H1 (cell line): ENCODE measurements at regions not wholly inside any gene's neighbourhood (a gene's known extent, or its start where the extent isn't known, plus 50 kb on each side); places are given as distances from the start of the nearest gene placed in this dataset.

Source experiments
- CTCF ChIA-PET: fragments of 300-600 bp; sonication (Branson Sonifier 250); formaldehyde crosslinking; loops from one replicate; lab custom pipeline; 2021; ENCODE audit not compliant: partially characterized antibody; lab: Charles Lee
- POLR2A ChIA-PET: fragments of 300-600 bp; sonication (Branson Sonifier 250); formaldehyde crosslinking; loops from one replicate; lab custom pipeline; 2021; ENCODE audit warnings: inconsistent platforms; ENCODE audit not compliant: partially characterized antibody; lab: Charles Lee
- DNase-seq, 2 experiments: peaks; one replicate each; pipeline versions ENCODE4 v3.0.0 to v3.0.0-alpha.2; 2010 to 2022; ENCODE audit warnings: low spot score in 2 of 2, low read depth in 1 of 2, mixed read lengths in 1 of 2
- FAIRE-seq: peaks from 2 replicates; lab custom pipeline; 2011; peaks lifted over from hg19 to GRCh38; lab: Jason Lieb, UNC
- H2AFZ ChIP-seq: 2 replicates; pipeline ENCODE4 v1.8.1; 2012; ENCODE audit warnings: low read length, inconsistent platforms
- H2AK5ac ChIP-seq: 2 replicates; pipeline ENCODE4 v1.6.1; 2013; ENCODE audit warnings: low read depth, low read length
- H2BK120ac ChIP-seq: replicated peaks from 2 replicates; pipeline ENCODE3; 2013; ENCODE audit warnings: low read depth, low read length, inconsistent platforms
- H2BK12ac ChIP-seq: 2 replicates; pipeline ENCODE4 v1.6.1; 2013; ENCODE audit warnings: low read depth, low read length
- H2BK15ac ChIP-seq: 2 replicates; pipeline ENCODE4 v1.6.1; 2013; ENCODE audit warnings: low read length
- H2BK20ac ChIP-seq: 2 replicates; pipeline ENCODE4 v1.6.1; 2013; ENCODE audit warnings: low read length
- H2BK5ac ChIP-seq: 2 replicates; pipeline ENCODE4 v1.6.1; 2013; ENCODE audit warnings: low read depth, low read length
- H3K14ac ChIP-seq: 2 replicates; pipeline ENCODE4 v1.6.1; 2013; ENCODE audit warnings: inconsistent platforms; ENCODE audit not compliant: insufficient read length
- H3K18ac ChIP-seq: 2 replicates; pipeline ENCODE4 v1.6.1; 2013; ENCODE audit warnings: low read length; ENCODE audit errors: extremely low read depth
- H3K23ac ChIP-seq: 2 replicates; pipeline ENCODE4 v1.6.1; 2013; ENCODE audit warnings: inconsistent platforms; ENCODE audit not compliant: insufficient read length
- H3K23me2 ChIP-seq: 2 replicates; pipeline ENCODE4 v1.6.1; 2013; ENCODE audit warnings: low read depth, low read length
- H3K27ac ChIP-seq: 2 replicates; pipeline ENCODE4 v1.6.1; 2011; ENCODE audit warnings: low read depth, low read length, inconsistent platforms
- H3K27me3 ChIP-seq, 4 experiments: replicated peaks in 1 of 4; 1 replicate in 1 of 4; 2 replicates in 3 of 4; pipeline versions ENCODE4 v1.6.1 to v1.8.1; 2011 to 2013; ENCODE audit warnings: low read length in 3 of 4, mild to moderate bottlenecking in 3 of 4, inconsistent platforms in 2 of 4, mixed read lengths in 2 of 4, moderate library complexity in 1 of 4; ENCODE audit not compliant: control insufficient read depth in 3 of 4, insufficient read depth in 3 of 4; ENCODE audit errors: extremely low read depth in 1 of 4
- H3K36me3 ChIP-seq, 4 experiments: 2 replicates each; pipeline versions ENCODE4 v1.6.1 to v1.8.1; 2011 to 2013; ENCODE audit warnings: mild to moderate bottlenecking in 4 of 4, low read length in 3 of 4, moderate library complexity in 2 of 4, control low read depth in 1 of 4, inconsistent platforms in 1 of 4; ENCODE audit not compliant: insufficient read depth in 4 of 4, control insufficient read depth in 2 of 4
- H3K4ac ChIP-seq: replicated peaks from 2 replicates; pipeline ENCODE3; 2013; ENCODE audit warnings: low read length, low read depth, mixed read lengths, inconsistent platforms; ENCODE audit not compliant: insufficient read length
- H3K4me1 ChIP-seq, 4 experiments: replicated peaks in 1 of 4; 1 replicate in 1 of 4; 2 replicates in 3 of 4; pipeline versions ENCODE4 v1.6.1 to v1.8.1; 2011 to 2013; ENCODE audit warnings: low read length in 3 of 4, inconsistent platforms in 2 of 4, mixed read lengths in 1 of 4; ENCODE audit not compliant: insufficient read depth in 4 of 4, control insufficient read depth in 3 of 4
- H3K4me2 ChIP-seq, 2 experiments: 2 replicates each; pipeline versions ENCODE4 v1.6.1 to v1.8.1; 2011 to 2013; ENCODE audit warnings: low read depth in 2 of 2, low read length in 2 of 2, control low read depth in 1 of 2, inconsistent platforms in 1 of 2, mild to moderate bottlenecking in 1 of 2; ENCODE audit not compliant: insufficient read depth in 1 of 2
- H3K4me3 ChIP-seq, 4 experiments: fragments of 200-600, 300-600 bp in 1 of 4; sonication (generic), shearing (Covaris generic), sonication (Bioruptor Twin) in 1 of 4; 2 replicates each; pipeline versions ENCODE4 v1.5.1 to v1.8.1; 2011 to 2016; ENCODE audit warnings: low read length in 4 of 4, low read depth in 3 of 4, control low read depth in 2 of 4, inconsistent platforms in 2 of 4, mild to moderate bottlenecking in 2 of 4, mixed read lengths in 1 of 4, moderate library complexity in 1 of 4; ENCODE audit not compliant: insufficient read depth in 2 of 4; ENCODE audit errors: extremely low read depth in 1 of 4
- H3K56ac ChIP-seq: replicated peaks from 2 replicates; pipeline ENCODE3; 2013; ENCODE audit warnings: low read depth, mild to moderate bottlenecking, mixed read lengths, low read length, inconsistent platforms; ENCODE audit not compliant: insufficient read length
- H3K79me1 ChIP-seq: 2 replicates; pipeline ENCODE4 v1.6.1; 2013; ENCODE audit warnings: low read depth, low read length, control low read depth
- H3K79me2 ChIP-seq, 2 experiments: 2 replicates each; pipeline versions ENCODE4 v1.6.1 to v1.8.1; 2012 to 2013; ENCODE audit warnings: low read length in 2 of 2, mild to moderate bottlenecking in 2 of 2, inconsistent platforms in 1 of 2; ENCODE audit not compliant: insufficient read depth in 2 of 2, control insufficient read depth in 1 of 2
- H3K9ac ChIP-seq, 4 experiments: replicated peaks in 1 of 4; 1 replicate in 1 of 4; 2 replicates in 3 of 4; pipeline versions ENCODE4 v1.6.1 to v1.8.1; 2011 to 2013; ENCODE audit warnings: low read depth in 3 of 4, low read length in 3 of 4, control low read depth in 2 of 4, mild to moderate bottlenecking in 2 of 4, moderate library complexity in 2 of 4, inconsistent platforms in 1 of 4; ENCODE audit errors: extremely low read depth in 1 of 4
- H3K9me3 ChIP-seq, 2 experiments: 2 replicates each; pipeline versions ENCODE4 v1.6.1 to v1.8.1; 2012 to 2013; ENCODE audit warnings: mild to moderate bottlenecking in 2 of 2, moderate library complexity in 2 of 2, control low read depth in 1 of 2, inconsistent platforms in 1 of 2, low read depth in 1 of 2, low read length in 1 of 2, mixed read lengths in 1 of 2; ENCODE audit not compliant: insufficient read depth in 2 of 2
- H4K20me1 ChIP-seq, 2 experiments: replicated peaks in 1 of 2; 2 replicates each; pipeline versions ENCODE3 to v1.8.1; 2011 to 2013; ENCODE audit warnings: inconsistent platforms in 2 of 2, low read length in 2 of 2, mild to moderate bottlenecking in 1 of 2; ENCODE audit not compliant: insufficient read depth in 2 of 2, control insufficient read depth in 1 of 2
- H4K5ac ChIP-seq: 2 replicates; pipeline ENCODE4 v1.6.1; 2013; ENCODE audit warnings: low read length, low read depth, mixed read lengths, inconsistent platforms; ENCODE audit not compliant: insufficient read length
- H4K8ac ChIP-seq: 2 replicates; pipeline ENCODE4 v1.8.0; 2013; ENCODE audit warnings: mild to moderate bottlenecking, moderate library complexity, low read length, inconsistent platforms; ENCODE audit not compliant: insufficient read depth; ENCODE audit errors: extremely low read depth
- H4K91ac ChIP-seq: replicated peaks from 2 replicates; pipeline ENCODE3; 2013; ENCODE audit warnings: low read length, mixed read lengths, inconsistent platforms; ENCODE audit not compliant: insufficient read length
- BCL11A ChIP-seq, 2 experiments: IDR thresholded peaks; one replicate each; pipeline ENCODE4 v1.6.1; 2011; ENCODE audit warnings: low read depth in 2 of 2, low read length in 2 of 2, mild to moderate bottlenecking in 2 of 2
- EGR1 ChIP-seq: IDR thresholded peaks from 2 replicates; pipeline ENCODE4 v1.6.1; 2011; ENCODE audit warnings: low read depth, low read length, borderline replicate concordance
- EZH2 ChIP-seq: fragments of 200-600 bp; sonication (generic); IDR thresholded peaks from 2 replicates; pipeline ENCODE4 v1.7.1; 2012; ENCODE audit warnings: low read depth, mild to moderate bottlenecking, moderate library complexity, low read length, inconsistent platforms; ENCODE audit not compliant: severe bottlenecking
- HDAC2 ChIP-seq, 2 experiments: fragments of 300-600 bp in 1 of 2; sonication (generic) in 1 of 2; IDR thresholded peaks; 2 replicates each; pipeline ENCODE4 v1.6.1; 2011 to 2012; ENCODE audit warnings: low read depth in 2 of 2, low read length in 2 of 2, mild to moderate bottlenecking in 2 of 2, moderate library complexity in 2 of 2, borderline replicate concordance in 1 of 2, inconsistent platforms in 1 of 2
- KDM5A ChIP-seq: fragments of 200-600 bp; IDR thresholded peaks from 2 replicates; pipeline ENCODE4 v1.7.1; 2012; ENCODE audit warnings: mild to moderate bottlenecking, low read length, inconsistent platforms, mixed read lengths
- MAX ChIP-seq: IDR thresholded peaks from 2 replicates; pipeline ENCODE4 v1.6.1; 2012; ENCODE audit warnings: inconsistent platforms
- POLR2A ChIP-seq, 2 experiments: IDR thresholded peaks; 1 replicate in 1 of 2; 2 replicates in 1 of 2; pipeline ENCODE4 v1.6.1; 2011; ENCODE audit warnings: low read depth in 2 of 2, low read length in 2 of 2, mild to moderate bottlenecking in 2 of 2; ENCODE audit errors: control extremely low read depth in 1 of 2
- SIRT6 ChIP-seq: IDR thresholded peaks from one replicate; pipeline ENCODE4 v1.7.1; 2012; ENCODE audit warnings: low read length, inconsistent platforms
- SIX5 ChIP-seq: IDR thresholded peaks from 2 replicates; pipeline ENCODE4 v1.6.1; 2011; ENCODE audit warnings: mild to moderate bottlenecking, low read depth, low read length
- SP2 ChIP-seq: IDR thresholded peaks from 2 replicates; pipeline ENCODE4 v1.6.1; 2012; ENCODE audit warnings: mild to moderate bottlenecking, low read length, inconsistent platforms
- SP4 ChIP-seq: IDR thresholded peaks from 2 replicates; pipeline ENCODE4 v1.6.1; 2012; ENCODE audit warnings: low read length, inconsistent platforms
- SRF ChIP-seq: IDR thresholded peaks from 2 replicates; pipeline ENCODE4 v1.6.1; 2011; ENCODE audit warnings: mild to moderate bottlenecking, low read depth, low read length, moderate library complexity
- ZNF274 ChIP-seq: IDR thresholded peaks from 2 replicates; pipeline ENCODE4 v1.7.0; 2012; ENCODE audit warnings: low read length, borderline replicate concordance; ENCODE audit errors: extremely low read depth
- WGBS, 2 experiments: shearing (Covaris generic) in 1 of 2; methylation state at CpG; one replicate each; pipeline versions ENCODE4 v1.1.6 to v1.1.7; 2013 to 2015; ENCODE audit warnings: low lambda C conversion rate in 2 of 2, mixed read lengths in 2 of 2, inconsistent platforms in 1 of 2, low coverage in 1 of 2, missing lambda C conversion rate in 1 of 2; ENCODE audit not compliant: insufficient replicate concordance in 2 of 2, insufficient coverage in 1 of 2, insufficient read length in 1 of 2; ENCODE audit errors: extremely low coverage in 1 of 2, missing lambda C conversion rate in 1 of 2; 5-methylcytosine and 5-hydroxymethylcytosine counted together
- TF ChIP-seq, protein P1 (sequence below): IDR thresholded peaks from 2 replicates; pipeline ENCODE4 v1.6.1; 2012; ENCODE audit warnings: low read length, inconsistent platforms

DNA sequence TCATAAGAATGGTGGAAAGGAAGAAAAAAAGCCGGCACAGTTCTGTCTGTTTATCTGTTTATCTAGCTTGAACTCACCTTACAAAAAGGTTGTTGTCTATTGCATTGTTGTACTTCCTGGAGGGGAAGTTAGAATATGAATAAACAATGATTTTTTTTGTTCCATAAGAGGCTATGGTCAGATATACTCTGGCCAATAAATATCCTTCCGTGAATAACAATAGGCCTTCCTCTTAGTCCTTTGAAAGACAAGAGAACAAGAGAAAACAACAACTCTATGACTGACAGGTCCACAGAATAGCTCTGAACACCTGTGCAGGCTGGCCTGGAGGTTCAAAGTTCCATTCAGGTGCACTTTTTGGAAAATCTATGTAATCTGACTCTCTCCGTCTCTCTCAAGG, 192.8 kb upstream of the KRR1 start:
- H2AK5ac ChIP-seq, result no peak overlapping the region
- no peak overlapping the region for H4K91ac ChIP-seq
- no peak overlapping the region for H3K23ac ChIP-seq
- no peak for DNase-seq
- H3K4ac ChIP-seq, result no peak overlapping the region
- ChIA-PET POLR2A (no interaction called here), CTCF (interaction anchor here (2.1 kb wide), 1 partner anchor 19 kb away, joined by 5 read pairs; no protein-coding TSS in a partner anchor)
- H4K20me1 ChIP-seq, result no peaks in the 10 kb centered on the region
- no peak overlapping the region for H2BK20ac ChIP-seq
- H3K56ac ChIP-seq, result no peak overlapping the region
- no peak overlapping the region for H3K18ac ChIP-seq
- no peak for FAIRE-seq
- H3K23me2 ChIP-seq, result no peaks in the 10 kb centered on the region
- no peak overlapping the region for H4K8ac ChIP-seq
- H2BK15ac ChIP-seq, result no peak overlapping the region
- no peak overlapping the region for H3K4me2 ChIP-seq
- H3K27me3 ChIP-seq, result no peaks in the 10 kb centered on the region
- H3K36me3 ChIP-seq, result no peaks in the 10 kb centered on the region
- no peak overlapping the region for H3K9ac ChIP-seq
- H2BK12ac ChIP-seq, result no peak overlapping the region
- no peak overlapping the region for H3K27ac ChIP-seq
- no peaks in the 10 kb centered on the region for H3K9me3 ChIP-seq
- H3K14ac ChIP-seq, result no peak overlapping the region
- no peaks in the 10 kb centered on the region for H3K79me2 ChIP-seq
- peaks cover 0 to 6% (median 3%) of the 10 kb centered on the region in 4 experiments; a peak in 3 of 7 replicates for H3K4me1 ChIP-seq
- no peak overlapping the region for H3K4me3 ChIP-seq
- H2BK5ac ChIP-seq, result no peak overlapping the region
- H2AFZ ChIP-seq, result no peak overlapping the region
- H3K79me1 ChIP-seq, result no peaks in the 10 kb centered on the region
- no peak overlapping the region for H4K5ac ChIP-seq
- H2BK120ac ChIP-seq, result no peak overlapping the region
- WGBS, 2 experiments, result 72% methylated on average over 3 of the region's 3 CpGs; no CpG with 5 or more reads in 1 of the 2 experiments
- TF ChIP-seq SP2, result no peak
- no peak for TF ChIP-seq EZH2
- TF ChIP-seq SIX5, result no peak
- TF ChIP-seq BCL11A (IDR thresholded peaks at IDR 0.05; ENCODE audit: low read depth in 2 of 2, low read length in 2 of 2), result no peak
- TF ChIP-seq KDM5A, result no peak
- TF ChIP-seq, protein P1, sequence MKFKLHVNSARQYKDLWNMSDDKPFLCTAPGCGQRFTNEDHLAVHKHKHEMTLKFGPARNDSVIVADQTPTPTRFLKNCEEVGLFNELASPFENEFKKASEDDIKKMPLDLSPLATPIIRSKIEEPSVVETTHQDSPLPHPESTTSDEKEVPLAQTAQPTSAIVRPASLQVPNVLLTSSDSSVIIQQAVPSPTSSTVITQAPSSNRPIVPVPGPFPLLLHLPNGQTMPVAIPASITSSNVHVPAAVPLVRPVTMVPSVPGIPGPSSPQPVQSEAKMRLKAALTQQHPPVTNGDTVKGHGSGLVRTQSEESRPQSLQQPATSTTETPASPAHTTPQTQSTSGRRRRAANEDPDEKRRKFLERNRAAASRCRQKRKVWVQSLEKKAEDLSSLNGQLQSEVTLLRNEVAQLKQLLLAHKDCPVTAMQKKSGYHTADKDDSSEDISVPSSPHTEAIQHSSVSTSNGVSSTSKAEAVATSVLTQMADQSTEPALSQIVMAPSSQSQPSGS, result no peak
- no peak for TF ChIP-seq SP4
- TF ChIP-seq MAX, result no peak
- no peak for TF ChIP-seq SRF
- TF ChIP-seq ZNF274, result no peak
- TF ChIP-seq HDAC2 (IDR thresholded peaks at IDR 0.05; ENCODE audit: borderline replicate concordance in 1 of 2, low read depth in 2 of 2, low read length in 2 of 2), result no peak
- TF ChIP-seq EGR1, result no peak
- no peak for TF ChIP-seq POLR2A (IDR thresholded peaks at IDR 0.05; ENCODE audit: control extremely low read depth in 1 of 2, low read depth in 2 of 2, low read length in 2 of 2)
- TF ChIP-seq SIRT6, result no peak
